GM21825 (cell line): ENCODE measurements at regions not wholly inside any gene's neighbourhood (a gene's known extent, or its start where the extent isn't known, plus 50 kb on each side); places are given as distances from the start of the nearest gene placed in this dataset.
"Not testable (repeated sequence)": the region's sequence is repeated elsewhere in the genome, so short reads cannot be mapped to it uniquely, and the experiment has no call there.

Experiments
- ATAC-seq: cut with Tn5 transposase; IDR thresholded peaks from one replicate; pipeline ENCODE4 v1.9.1; 2021; ENCODE audit warnings: mild to moderate bottlenecking, moderate library complexity; ENCODE audit not compliant: unreplicated experiment

- no peak for ATAC-seq
Observed at GRCh38 chr14:71165121-71166031, 258.1 kb downstream of the PCNX1 start.

- ATAC-seq: no peak
Observed at GRCh38 chr14:71166180-71166837, 259.1 kb downstream of the PCNX1 start.

GRCh38 chr14:71167325-71167950 is 260.2 kb downstream of the PCNX1 start:
- ATAC-seq: not testable (repeated sequence)

GRCh38 chr14:71168161-71168560 is 260.9 kb downstream of the PCNX1 start:
- ATAC-seq: not testable (repeated sequence)

- ATAC-seq: no peak
Observed at GRCh38 chr14:71168564-71169427, 261.5 kb downstream of the PCNX1 start.

- no peak for ATAC-seq
Observed at GRCh38 chr14:71169861-71170260, 262.6 kb downstream of the PCNX1 start.

GRCh38 chr14:71175491-71175890 is 268.2 kb downstream of the PCNX1 start:
- ATAC-seq: no peak

- no peak for ATAC-seq
Observed at GRCh38 chr14:71179066-71179465, 271.8 kb downstream of the PCNX1 start.

- ATAC-seq: no peak
Observed at GRCh38 chr14:71180397-71180796, 273.1 kb downstream of the PCNX1 start.

- no peak for ATAC-seq
Observed at GRCh38 chr14:71181215-71182003, 274.1 kb downstream of the PCNX1 start.

GRCh38 chr14:71183876-71184689 is 276.8 kb downstream of the PCNX1 start:
- ATAC-seq: no peak

- no peak for ATAC-seq
Observed at GRCh38 chr14:71185637-71186036, 278.4 kb downstream of the PCNX1 start.

GRCh38 chr14:71187633-71188356 is 280.5 kb downstream of the PCNX1 start:
- ATAC-seq: no peak

GRCh38 chr14:71190770-71191374 is 283.6 kb downstream of the PCNX1 start:
- ATAC-seq: no peak

- no peak for ATAC-seq
Observed at GRCh38 chr14:71193663-71194062, 286.4 kb downstream of the PCNX1 start.

- ATAC-seq: no peak
Observed at GRCh38 chr14:71194251-71194650, 287.0 kb downstream of the PCNX1 start.

- no peak for ATAC-seq
Observed at GRCh38 chr14:71196921-71197320, 289.7 kb downstream of the PCNX1 start.

- no peak for ATAC-seq
Observed at GRCh38 chr14:71198687-71199086, 291.4 kb downstream of the PCNX1 start.
